HS-5 (cell line): ENCODE measurements at regions not wholly inside any gene's neighbourhood (a gene's known extent, or its start where the extent isn't known, plus 50 kb on each side); places are given as distances from the start of the nearest gene placed in this dataset.
"Not testable (repeated sequence)": the region's sequence is repeated elsewhere in the genome, so short reads cannot be mapped to it uniquely, and the experiment has no call there.

Experiments
- DNase-seq: peaks from one replicate; pipeline ENCODE4 v3.0.0-alpha.2; 2012; ENCODE audit warnings: low read depth

GRCh38 chr1:30000266-30000665 lies 723.1 kb downstream of the MATN1 start:
- DNase-seq, result no peak

DNA sequence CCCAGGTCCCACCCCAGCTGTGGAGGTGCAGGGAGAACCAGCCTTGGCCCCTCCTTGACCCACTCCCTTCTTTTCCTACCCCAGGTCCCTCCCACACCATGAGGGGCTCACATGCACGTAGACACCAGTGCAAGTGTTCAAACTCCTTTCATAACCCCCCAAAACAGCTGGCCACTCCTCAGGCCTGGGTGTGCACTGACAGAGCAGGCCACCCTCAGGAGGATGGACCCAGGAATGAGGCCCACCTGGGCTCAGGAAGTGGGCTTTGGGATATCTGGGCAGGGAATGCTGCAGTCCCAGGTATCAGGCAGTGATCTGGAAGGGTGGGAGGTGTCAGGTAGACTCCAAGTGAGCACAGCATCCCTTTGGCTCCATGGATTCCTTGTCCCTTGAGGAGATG lies 723.8 kb downstream of the MATN1 start:
- DNase-seq, result no peak

DNA sequence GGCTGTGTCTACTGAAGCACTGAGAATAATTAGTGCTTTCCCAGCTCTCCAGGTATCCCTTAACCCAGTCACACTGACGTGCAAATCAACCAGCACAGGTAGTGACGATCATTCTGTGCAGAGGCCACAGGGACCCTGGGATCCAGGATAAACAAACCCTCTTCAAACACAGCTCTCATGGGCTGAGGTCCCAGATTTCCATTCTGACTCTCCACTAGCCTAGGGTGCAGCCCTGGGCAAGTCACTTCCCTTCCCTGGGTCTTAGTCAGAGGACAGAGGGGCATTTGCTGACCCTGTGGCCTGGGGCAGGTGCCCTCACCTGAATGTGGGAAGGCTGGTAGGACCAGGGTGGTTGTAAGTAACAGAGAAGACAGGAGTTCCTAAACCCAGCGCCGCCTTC lies 724.7 kb downstream of the MATN1 start:
- no peak for DNase-seq

DNA sequence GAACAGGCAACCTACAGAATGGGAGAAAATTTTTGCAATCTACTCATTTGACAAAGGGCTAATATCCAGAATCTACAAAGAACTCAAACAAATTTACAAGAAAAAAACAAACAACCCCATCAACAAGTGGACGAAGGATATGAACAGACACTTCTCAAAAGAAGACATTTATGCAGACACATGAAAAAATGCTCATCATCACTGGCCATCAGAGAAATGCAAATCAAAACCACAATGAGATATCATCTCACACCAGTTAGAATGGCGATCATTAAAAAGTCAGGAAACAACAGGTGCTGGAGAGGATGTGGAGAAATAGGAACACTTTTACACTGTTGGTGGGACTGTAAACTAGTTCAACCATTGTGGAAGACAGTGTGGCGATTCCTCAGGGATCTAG lies 725.6 kb downstream of the MATN1 start:
- DNase-seq, result not testable (repeated sequence)

DNA sequence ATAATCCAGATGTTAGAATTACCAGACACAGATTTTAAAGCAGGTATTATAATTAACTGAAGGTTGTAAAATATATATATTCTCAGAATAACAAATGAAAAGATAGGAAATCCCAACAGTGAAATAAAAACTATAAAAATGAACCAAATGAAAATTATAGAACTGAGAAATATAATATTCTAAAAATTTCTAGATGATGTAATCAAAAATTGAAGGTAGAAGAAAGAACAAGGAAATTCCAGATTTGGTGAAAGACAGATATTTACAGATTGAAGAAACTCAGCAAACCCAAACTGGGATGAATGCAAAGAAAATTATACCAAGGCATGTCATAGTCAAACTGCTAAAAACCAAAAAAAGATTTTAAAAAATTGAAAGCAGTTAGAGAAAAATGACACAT lies 729.4 kb downstream of the MATN1 start:
- DNase-seq, result no peak

- DNase-seq, result no peak
Measured at GRCh38 chr1:29991815-29992214, 731.6 kb downstream of the MATN1 start.

GRCh38 chr1:29991025-29991424 lies 732.4 kb downstream of the MATN1 start:
- DNase-seq, result no peak

DNA sequence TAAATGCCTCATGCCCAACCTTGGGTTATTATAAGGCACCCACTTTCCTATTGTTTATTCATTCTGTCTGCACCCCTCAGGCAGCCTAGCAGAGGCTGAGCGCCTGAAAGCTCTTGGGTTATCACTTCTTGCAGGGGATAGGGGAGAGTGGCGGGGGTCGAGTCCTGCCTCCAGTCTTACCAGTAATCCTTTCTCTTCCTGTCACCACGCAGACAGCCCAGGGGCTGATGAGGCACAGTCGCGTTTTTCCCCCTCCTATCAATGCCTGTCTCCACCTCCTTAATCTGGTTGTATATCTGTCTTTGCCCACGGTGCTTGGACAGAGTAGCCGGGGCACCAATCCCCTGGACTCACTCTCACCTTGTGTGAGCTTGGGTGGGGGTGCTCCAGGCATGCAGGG lies 733.1 kb downstream of the MATN1 start:
- DNase-seq, result no peak

GRCh38 chr1:29986986-29987385 lies 736.4 kb downstream of the MATN1 start:
- DNase-seq, result no peak

- no peak for DNase-seq
Measured at GRCh38 chr1:29985606-29985945, 737.8 kb downstream of the MATN1 start.

DNA sequence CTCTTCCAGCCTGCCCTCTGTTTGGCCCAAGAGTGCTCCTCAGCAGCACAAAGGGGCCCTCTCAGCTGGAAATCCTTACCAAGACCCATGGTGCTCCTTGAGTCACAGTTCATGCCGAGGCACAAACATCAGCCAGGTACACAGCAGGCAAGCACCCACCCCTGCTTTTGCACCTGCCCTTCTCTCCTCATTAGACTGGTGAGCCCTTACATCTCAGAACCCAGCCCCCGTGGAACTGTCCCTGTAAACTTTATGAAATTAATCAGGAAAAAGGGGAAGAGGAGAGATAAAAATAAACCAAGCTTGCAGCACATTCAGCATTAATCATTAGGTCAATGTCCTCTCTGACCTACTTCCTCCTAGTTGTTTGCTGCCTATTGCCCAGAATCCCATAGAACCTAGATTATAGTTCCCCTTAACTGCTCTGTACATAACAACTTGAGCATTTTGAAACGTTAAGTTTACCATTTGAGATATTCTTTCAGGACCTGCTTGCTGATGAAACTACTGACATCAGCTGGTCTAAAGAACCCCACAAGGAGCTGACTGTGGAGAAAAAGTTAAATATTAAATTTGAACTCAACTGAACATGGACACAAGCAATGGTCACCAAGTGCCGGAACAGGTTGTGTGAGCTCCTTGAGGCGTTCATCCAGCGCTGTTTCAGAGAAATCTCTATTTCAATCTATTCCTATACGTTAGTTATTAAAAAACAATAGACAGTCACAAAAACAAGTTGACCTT lies 738.4 kb downstream of the MATN1 start:
- no peak for DNase-seq

GRCh38 chr1:29984166-29984861 lies 739.1 kb downstream of the MATN1 start:
- no peak for DNase-seq

GRCh38 chr1:29983321-29983720 lies 740.1 kb downstream of the MATN1 start:
- no peak for DNase-seq

DNA sequence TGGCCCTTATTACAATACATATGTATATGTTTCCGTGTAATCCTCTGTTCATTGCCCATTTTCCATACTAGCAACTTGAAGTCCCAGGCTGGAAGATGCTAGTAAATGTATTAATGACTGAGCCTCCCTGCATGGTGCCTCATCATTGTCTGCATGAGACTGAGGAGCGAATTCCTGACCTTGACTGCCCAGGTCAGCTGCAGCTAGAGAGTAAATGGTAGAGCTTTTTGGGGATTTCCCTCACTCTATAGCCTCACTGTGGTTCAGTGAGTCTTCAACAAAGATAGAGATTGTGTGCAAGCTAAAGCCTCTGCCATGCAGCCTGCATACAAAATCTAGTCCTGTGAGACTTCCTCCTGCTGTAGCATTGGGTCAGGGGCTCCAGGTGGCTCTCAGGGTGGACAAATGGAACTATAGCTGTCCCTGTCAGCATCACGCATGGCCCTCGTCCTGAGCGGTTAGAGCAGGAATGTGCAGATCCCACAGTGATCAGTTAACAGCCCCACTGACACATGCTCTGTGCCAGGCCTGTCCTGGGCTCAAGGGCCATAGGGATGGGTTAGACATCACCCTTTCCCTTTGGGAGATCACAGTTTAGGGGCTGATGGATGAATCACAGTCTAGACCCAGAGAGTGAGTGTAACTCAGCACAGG lies 741.7 kb downstream of the MATN1 start:
- no peak for DNase-seq

DNA sequence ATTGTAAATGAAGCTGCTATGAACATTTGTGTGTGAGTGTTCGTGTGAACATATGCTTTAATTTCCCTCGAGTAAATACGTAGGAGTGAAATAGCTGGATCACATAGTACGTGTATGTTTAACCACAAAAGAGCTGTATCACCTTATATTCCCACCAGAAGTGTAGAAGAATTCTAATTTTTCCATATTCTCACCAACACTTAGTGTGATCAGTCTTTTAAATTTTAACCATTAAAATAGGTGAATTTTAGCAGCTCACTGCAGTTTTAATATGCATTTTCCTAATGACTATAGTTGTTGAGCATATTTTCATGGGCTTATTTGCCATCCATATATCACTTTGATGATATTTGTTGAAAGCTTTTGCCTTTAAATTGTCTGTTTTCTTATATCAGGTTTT lies 741.2 kb downstream of the PTPRU start:
- DNase-seq, result no peak

- DNase-seq, result no peak
Measured at GRCh38 chr1:29975036-29975694, 738.8 kb downstream of the PTPRU start.

- DNase-seq, result peak; percentile 74
Measured at GRCh38 chr1:29974316-29974724, 738.0 kb downstream of the PTPRU start.

GRCh38 chr1:29973406-29973805 lies 737.1 kb downstream of the PTPRU start:
- no peak for DNase-seq

DNA sequence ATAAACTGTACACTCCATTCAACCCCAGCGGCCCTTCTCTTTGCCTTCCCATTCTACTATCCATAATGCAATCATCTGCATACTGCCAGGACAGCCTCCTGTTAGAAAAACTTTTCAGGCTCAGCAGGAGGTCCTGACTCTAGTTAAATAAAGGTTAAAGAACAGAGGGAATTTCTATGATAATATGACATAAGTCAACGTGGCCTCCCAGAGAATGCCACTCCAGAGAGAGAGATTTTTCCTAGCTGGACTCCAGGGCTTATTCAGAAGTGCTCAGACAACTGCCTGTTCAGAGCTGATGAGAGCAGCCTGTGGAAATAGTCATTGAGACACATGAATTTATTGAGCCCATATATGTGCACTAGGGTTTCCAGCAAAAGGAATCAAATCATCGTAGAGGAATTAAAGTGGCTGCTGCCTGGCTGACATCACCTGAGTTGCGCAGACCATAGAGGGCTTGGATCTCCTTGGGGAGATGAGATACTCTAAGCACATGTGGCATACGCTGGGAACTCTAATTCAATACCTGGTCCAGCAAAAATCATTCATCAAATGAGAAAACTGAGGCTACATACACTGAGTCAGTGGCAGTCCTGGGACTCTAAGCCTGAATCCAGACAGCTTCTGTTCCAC lies 736.2 kb downstream of the PTPRU start:
- no peak for DNase-seq

- DNase-seq, result no peak
Measured at GRCh38 chr1:29971703-29972102, 735.4 kb downstream of the PTPRU start.

- no peak for DNase-seq
Measured at GRCh38 chr1:29970747-29971325, 734.5 kb downstream of the PTPRU start.

DNA sequence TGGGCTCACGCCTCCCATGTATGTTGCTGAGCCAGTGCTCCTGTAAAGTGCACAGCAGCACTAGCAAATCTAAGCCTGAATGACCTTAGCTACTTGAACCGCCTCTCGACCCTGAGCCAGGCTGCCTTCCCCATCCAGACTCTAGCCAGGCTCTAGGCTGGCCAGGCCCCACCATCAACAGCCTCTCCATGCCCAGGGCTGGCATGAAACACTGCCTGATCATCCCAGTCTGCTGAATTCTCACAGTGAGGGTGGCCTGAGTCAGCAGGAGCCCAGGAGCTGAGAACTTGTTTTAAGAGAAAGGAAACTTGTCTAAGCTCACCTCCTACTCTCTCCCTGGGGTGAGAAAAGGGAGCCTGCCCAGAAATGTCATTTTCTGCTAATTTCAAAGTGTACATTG lies 733.3 kb downstream of the PTPRU start:
- DNase-seq, result no peak
